ENCODE measurements at regions not wholly inside any gene's neighbourhood (a gene's known extent, or its start where the extent isn't known, plus 50 kb on each side); places are given as distances from the start of the nearest gene placed in this dataset. TPM values are rescaled to one million over a fixed set of nuclear protein-coding genes. Genes with fewer than 3 reads are reported as not detected.

DNA sequence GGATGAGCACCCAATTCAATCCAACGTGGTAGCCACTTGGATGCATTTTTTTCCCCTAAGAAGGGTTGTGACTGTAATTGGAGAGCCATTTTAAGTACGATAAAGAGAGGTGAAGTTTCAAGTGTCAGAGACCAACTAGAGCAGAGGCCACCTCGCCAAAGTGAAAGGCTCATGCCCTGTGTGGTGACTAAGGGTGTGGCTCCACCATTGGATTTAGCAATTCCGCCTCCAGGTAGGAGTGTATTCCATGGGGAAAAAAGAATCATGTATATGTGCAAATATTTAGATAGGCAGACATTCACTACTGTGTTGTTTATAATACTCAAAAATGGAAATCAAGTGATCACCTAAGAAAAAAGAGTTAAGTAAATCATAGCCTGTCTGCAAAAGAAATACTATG lies 53.1 kb upstream of the S1PR3 start:
- Histone ChIP-seq H4K5ac (ENCODE audit: insufficient read length, low read depth, low read length) (no peak overlapping the region), H2BK12ac (ENCODE audit: insufficient read length, low read depth, low read length) (no peak overlapping the region), H3K79me2 (ENCODE audit: insufficient read depth, low read length) (no peaks in the 10 kb centered on the region), H4K20me1 (ENCODE audit: control insufficient read depth, insufficient read depth, insufficient read length) (no peaks in the 10 kb centered on the region), H3K27ac (ENCODE audit: insufficient read length, low read depth, low read length) (no peak overlapping the region), H3T11ph (ENCODE audit: low read length) (no peak overlapping the region), H3K23ac (ENCODE audit: insufficient read length, low read depth, low read length) (no peak overlapping the region), H2BK5ac (ENCODE audit: insufficient read length, low read length) (no peak overlapping the region), H3K79me1 (ENCODE audit: insufficient read depth, low read depth, low read length, poor library complexity, severe bottlenecking) (no peaks in the 10 kb centered on the region), H3K14ac (ENCODE audit: insufficient read depth, low read length) (no peak overlapping the region), H3K18ac (ENCODE audit: insufficient read length, low read depth, low read length) (no peak overlapping the region), H2BK15ac (ENCODE audit: low read depth, low read length) (no peak overlapping the region), H2BK120ac (ENCODE audit: low read depth, low read length, poor library complexity, severe bottlenecking) (no peak overlapping the region), H3K27me3 (ENCODE audit: insufficient read depth, low read length) (no peaks in the 10 kb centered on the region), H3K4me1 (ENCODE audit: insufficient read depth, low read length) (no peaks in the 10 kb centered on the region), H3K4me2 (ENCODE audit: insufficient read depth, insufficient read length, low read length) (no peak overlapping the region), H4K8ac (replicated peaks; ENCODE audit: insufficient read length, low read depth, low read length) (no peak overlapping the region), H2AK5ac (ENCODE audit: insufficient read length, low read length) (no peak overlapping the region), H3K9ac (ENCODE audit: extremely low read depth, insufficient read length, low read length) (no peak overlapping the region), H2BK20ac (ENCODE audit: low read depth, low read length, poor library complexity, severe bottlenecking) (no peak overlapping the region), H4K91ac (ENCODE audit: insufficient read length, low read depth, low read length) (no peak overlapping the region), H3K23me2 (ENCODE audit: insufficient read length, low read depth, low read length, poor library complexity, severe bottlenecking) (no peaks in the 10 kb centered on the region), H2AFZ (ENCODE audit: low read length) (no peak overlapping the region), H3K4ac (ENCODE audit: low read depth, low read length) (no peak overlapping the region), H3K9me3 (ENCODE audit: control insufficient read depth, low read depth, low read length) (no peaks in the 10 kb centered on the region), H3K56ac (ENCODE audit: insufficient read length, low read depth, low read length) (no peak overlapping the region)
- Mint-ChIP-seq H3K27me3 (ENCODE audit: low read depth) (no peaks in the 10 kb centered on the region; the same call in none of the 2 replicates), H3K4me3 (no peak overlapping the region), H3K27ac (no peak overlapping the region), H3K9me3 (peaks cover 9 to 16% of the 10 kb centered on the region in 2 experiments), H3K36me3 (ENCODE audit: insufficient read depth in 1 of 3, low read depth in 3 of 3) (peaks cover 2 to 9% (median 5%) of the 10 kb centered on the region in 3 experiments; a peak in 1 of 7 replicates), H3K4me1 (no peaks in the 10 kb centered on the region)
- TF ChIP-seq CTCF (conservative IDR thresholded peaks at IDR 0.05) = no peak
- WGBS (ENCODE audit: extremely low coverage, insufficient read length, low lambda C conversion rate) = no CpG with 5 or more reads among the region's 4 CpGs
- DNase-seq = no peak

Small RNA genes lying in the stretch of these regions (microRNA-seq; reads per million reads assigned to microRNA genes)
- gene MIR4289 (ENCODE audit: borderline microRNAs expressed) = not detected

All from H9 (cell line).